ENCODE measurements at regions not wholly inside any gene's neighbourhood (a gene's known extent, or its start where the extent isn't known, plus 50 kb on each side); places are given as distances from the start of the nearest gene placed in this dataset.

DNA sequence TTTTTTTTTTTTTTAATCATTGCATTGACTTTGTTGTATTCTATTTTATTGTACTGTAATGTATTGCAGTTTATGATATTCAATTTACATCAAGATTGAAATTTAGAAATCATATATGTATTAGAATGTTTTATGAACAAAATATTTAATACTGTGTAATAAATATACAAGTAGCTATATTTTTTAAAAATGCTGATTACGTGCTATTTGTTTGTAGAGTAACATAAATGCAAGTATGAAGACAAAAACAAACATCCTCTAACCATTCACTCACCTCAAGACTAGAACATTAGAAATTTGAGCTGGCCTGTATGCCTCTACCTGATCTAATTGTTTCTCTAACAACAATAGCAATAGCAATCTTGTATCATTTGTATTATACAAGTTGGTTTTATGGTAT, 290.3 kb downstream of the GATA3 start:
- TF ChIP-seq, protein P1, sequence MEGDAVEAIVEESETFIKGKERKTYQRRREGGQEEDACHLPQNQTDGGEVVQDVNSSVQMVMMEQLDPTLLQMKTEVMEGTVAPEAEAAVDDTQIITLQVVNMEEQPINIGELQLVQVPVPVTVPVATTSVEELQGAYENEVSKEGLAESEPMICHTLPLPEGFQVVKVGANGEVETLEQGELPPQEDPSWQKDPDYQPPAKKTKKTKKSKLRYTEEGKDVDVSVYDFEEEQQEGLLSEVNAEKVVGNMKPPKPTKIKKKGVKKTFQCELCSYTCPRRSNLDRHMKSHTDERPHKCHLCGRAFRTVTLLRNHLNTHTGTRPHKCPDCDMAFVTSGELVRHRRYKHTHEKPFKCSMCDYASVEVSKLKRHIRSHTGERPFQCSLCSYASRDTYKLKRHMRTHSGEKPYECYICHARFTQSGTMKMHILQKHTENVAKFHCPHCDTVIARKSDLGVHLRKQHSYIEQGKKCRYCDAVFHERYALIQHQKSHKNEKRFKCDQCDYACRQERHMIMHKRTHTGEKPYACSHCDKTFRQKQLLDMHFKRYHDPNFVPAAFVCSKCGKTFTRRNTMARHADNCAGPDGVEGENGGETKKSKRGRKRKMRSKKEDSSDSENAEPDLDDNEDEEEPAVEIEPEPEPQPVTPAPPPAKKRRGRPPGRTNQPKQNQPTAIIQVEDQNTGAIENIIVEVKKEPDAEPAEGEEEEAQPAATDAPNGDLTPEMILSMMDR (conservative IDR thresholded peaks at IDR 0.05), result no peak
- TF ChIP-seq EZH2 (IDR thresholded peaks at IDR 0.05; ENCODE audit: low read depth), result no peak
